ENCODE measurements at regions not wholly inside any gene's neighbourhood (a gene's known extent, or its start where the extent isn't known, plus 50 kb on each side); places are given as distances from the start of the nearest gene placed in this dataset.

- H3K4me1 ChIP-seq (ENCODE audit: control insufficient read depth, insufficient read depth, low read length), result no peaks in the 10 kb centered on the region
- no peak for DNase-seq
- no peak for ATAC-seq
- no peak overlapping the region for H3K27ac ChIP-seq (ENCODE audit: low read length)
- TF ChIP-seq, protein P1, sequence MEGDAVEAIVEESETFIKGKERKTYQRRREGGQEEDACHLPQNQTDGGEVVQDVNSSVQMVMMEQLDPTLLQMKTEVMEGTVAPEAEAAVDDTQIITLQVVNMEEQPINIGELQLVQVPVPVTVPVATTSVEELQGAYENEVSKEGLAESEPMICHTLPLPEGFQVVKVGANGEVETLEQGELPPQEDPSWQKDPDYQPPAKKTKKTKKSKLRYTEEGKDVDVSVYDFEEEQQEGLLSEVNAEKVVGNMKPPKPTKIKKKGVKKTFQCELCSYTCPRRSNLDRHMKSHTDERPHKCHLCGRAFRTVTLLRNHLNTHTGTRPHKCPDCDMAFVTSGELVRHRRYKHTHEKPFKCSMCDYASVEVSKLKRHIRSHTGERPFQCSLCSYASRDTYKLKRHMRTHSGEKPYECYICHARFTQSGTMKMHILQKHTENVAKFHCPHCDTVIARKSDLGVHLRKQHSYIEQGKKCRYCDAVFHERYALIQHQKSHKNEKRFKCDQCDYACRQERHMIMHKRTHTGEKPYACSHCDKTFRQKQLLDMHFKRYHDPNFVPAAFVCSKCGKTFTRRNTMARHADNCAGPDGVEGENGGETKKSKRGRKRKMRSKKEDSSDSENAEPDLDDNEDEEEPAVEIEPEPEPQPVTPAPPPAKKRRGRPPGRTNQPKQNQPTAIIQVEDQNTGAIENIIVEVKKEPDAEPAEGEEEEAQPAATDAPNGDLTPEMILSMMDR (IDR thresholded peaks at IDR 0.05), result no peak
- intact Hi-C loops (cut with micrococcal nuclease), result no loop called here
- 87% methylated on average over 2 of the region's 2 CpGs for WGBS (ENCODE audit: insufficient coverage)
- H3K36me3 ChIP-seq (ENCODE audit: control insufficient read depth, insufficient read depth, low read length), result no peaks in the 10 kb centered on the region
- H3K4me1 Mint-ChIP-seq, result no peaks in the 10 kb centered on the region
- no peaks in the 10 kb centered on the region for H3K27me3 Mint-ChIP-seq (ENCODE audit: low read depth in 2 of 2)
- H3K27ac Mint-ChIP-seq, result no peak overlapping the region
- H3K36me3 Mint-ChIP-seq, result no peaks in the 10 kb centered on the region
- no peaks in the 10 kb centered on the region for H3K27me3 ChIP-seq (ENCODE audit: control insufficient read depth, insufficient read depth, low read length)
- no peak overlapping the region for H3K4me3 Mint-ChIP-seq
- peaks cover 9 to 14% of the 10 kb centered on the region in 2 donors for H3K9me3 Mint-ChIP-seq
- peaks cover 3% of the 10 kb centered on the region for H3K9me3 ChIP-seq (ENCODE audit: control insufficient read depth, insufficient read depth, low read length)
- no peak overlapping the region for H3K4me3 ChIP-seq (ENCODE audit: low read length)
Measured at GRCh38 chr16:64364016-64364415, 757.8 kb downstream of the CDH11 start.

GRCh38 chr16:64363039-64363438 is 758.8 kb downstream of the CDH11 start:
- Mint-ChIP-seq H3K27me3 (ENCODE audit: low read depth in 2 of 2) (no peaks in the 10 kb centered on the region), H3K27ac (no peak overlapping the region), H3K4me3 (no peak overlapping the region), H3K9me3 (peaks cover 11 to 14% of the 10 kb centered on the region in 2 donors), H3K36me3 (no peaks in the 10 kb centered on the region), H3K4me1 (no peaks in the 10 kb centered on the region)
- ATAC-seq, result no peak
- Histone ChIP-seq H3K36me3 (ENCODE audit: control insufficient read depth, insufficient read depth, low read length) (no peaks in the 10 kb centered on the region), H3K4me1 (ENCODE audit: control insufficient read depth, insufficient read depth, low read length) (no peaks in the 10 kb centered on the region), H3K27ac (ENCODE audit: low read length) (no peak overlapping the region), H3K27me3 (ENCODE audit: control insufficient read depth, insufficient read depth, low read length) (no peaks in the 10 kb centered on the region), H3K9me3 (ENCODE audit: control insufficient read depth, insufficient read depth, low read length) (peaks cover 3% of the 10 kb centered on the region), H3K4me3 (ENCODE audit: low read length) (no peak overlapping the region)
- WGBS (ENCODE audit: insufficient coverage), result 93% methylated on average over 2 of the region's 2 CpGs
- intact Hi-C loops (cut with micrococcal nuclease), result no loop called here
- TF ChIP-seq, protein P1 (IDR thresholded peaks at IDR 0.05), result no peak
- DNase-seq, result no peak

GRCh38 chr16:64362193-64362592 is 759.7 kb downstream of the CDH11 start:
- DNase-seq, result no peak
- H3K9me3 ChIP-seq (ENCODE audit: control insufficient read depth, insufficient read depth, low read length), result peaks cover 3% of the 10 kb centered on the region
- no peaks in the 10 kb centered on the region for H3K4me1 Mint-ChIP-seq
- no peaks in the 10 kb centered on the region for H3K27me3 ChIP-seq (ENCODE audit: control insufficient read depth, insufficient read depth, low read length)
- no peaks in the 10 kb centered on the region for H3K36me3 ChIP-seq (ENCODE audit: control insufficient read depth, insufficient read depth, low read length)
- ATAC-seq, result no peak
- TF ChIP-seq, protein P1 (IDR thresholded peaks at IDR 0.05), result no peak
- 48% methylated on average over 2 of the region's 2 CpGs for WGBS (ENCODE audit: insufficient coverage)
- H3K36me3 Mint-ChIP-seq, result no peaks in the 10 kb centered on the region
- no peak overlapping the region for H3K4me3 Mint-ChIP-seq
- intact Hi-C loops (cut with micrococcal nuclease), result no loop called here
- H3K4me3 ChIP-seq (ENCODE audit: low read length), result no peak overlapping the region
- H3K27me3 Mint-ChIP-seq (ENCODE audit: low read depth in 2 of 2), result no peaks in the 10 kb centered on the region
- no peak overlapping the region for H3K27ac ChIP-seq (ENCODE audit: low read length)
- H3K4me1 ChIP-seq (ENCODE audit: control insufficient read depth, insufficient read depth, low read length), result no peaks in the 10 kb centered on the region
- peaks cover 11 to 18% of the 10 kb centered on the region in 2 donors for H3K9me3 Mint-ChIP-seq
- H3K27ac Mint-ChIP-seq, result no peak overlapping the region

DNA sequence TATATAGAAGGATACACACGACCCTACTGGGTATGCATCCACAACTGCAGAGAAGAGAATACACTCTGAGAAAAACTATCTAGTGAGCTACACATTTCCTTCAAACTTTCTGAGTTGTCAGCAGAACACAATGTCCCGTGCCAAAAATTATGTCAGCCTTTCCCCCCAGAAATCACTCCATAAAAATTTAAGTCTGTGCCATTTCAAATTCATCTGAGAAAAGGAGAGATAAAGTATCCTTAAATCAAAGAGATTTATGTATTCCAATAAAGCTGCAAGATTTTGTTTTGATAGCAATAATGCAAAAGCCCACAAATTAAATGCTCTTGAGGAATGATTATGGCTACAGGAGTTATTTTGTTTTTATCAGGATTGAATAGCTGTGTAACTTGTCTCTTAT is 760.1 kb downstream of the CDH11 start:
- Histone ChIP-seq H3K4me1 (ENCODE audit: control insufficient read depth, insufficient read depth, low read length) (no peaks in the 10 kb centered on the region), H3K27ac (ENCODE audit: low read length) (no peak overlapping the region), H3K9me3 (ENCODE audit: control insufficient read depth, insufficient read depth, low read length) (peaks cover 3% of the 10 kb centered on the region), H3K4me3 (ENCODE audit: low read length) (no peak overlapping the region), H3K27me3 (ENCODE audit: control insufficient read depth, insufficient read depth, low read length) (no peaks in the 10 kb centered on the region), H3K36me3 (ENCODE audit: control insufficient read depth, insufficient read depth, low read length) (no peaks in the 10 kb centered on the region)
- Mint-ChIP-seq H3K36me3 (no peaks in the 10 kb centered on the region), H3K4me1 (no peaks in the 10 kb centered on the region), H3K4me3 (no peak overlapping the region), H3K9me3 (peaks cover 11 to 18% of the 10 kb centered on the region in 2 donors), H3K27ac (no peak overlapping the region), H3K27me3 (ENCODE audit: low read depth in 2 of 2) (no peaks in the 10 kb centered on the region)
- TF ChIP-seq, protein P1 (IDR thresholded peaks at IDR 0.05), result no peak
- DNase-seq, result no peak
- 58% methylated on average over 2 of the region's 2 CpGs for WGBS (ENCODE audit: insufficient coverage)
- ATAC-seq, result no peak
- intact Hi-C loops (cut with micrococcal nuclease), result no loop called here

Data from natural killer cell (primary cell).